ENCODE measurements at regions not wholly inside any gene's neighbourhood (a gene's known extent, or its start where the extent isn't known, plus 50 kb on each side); places are given as distances from the start of the nearest gene placed in this dataset.
A peak's percentile ranks its signal among the peaks of the same experiment; 100 is the strongest.

GRCh38 chr3:39000008-39000450 is 51.7 kb downstream of the SCN11A start:
- in situ Hi-C loops (cut with HindIII; ENCODE audit: low pct_unique_long_range_greater_than_20kb, low sequenced_read_pairs) = no loop called here

GRCh38 chr3:38998086-38998485 is 53.7 kb downstream of the SCN11A start:
- in situ Hi-C loops (cut with HindIII; ENCODE audit: low pct_unique_long_range_greater_than_20kb, low sequenced_read_pairs) = no loop called here
- DNase-seq (ENCODE audit: low read depth, low spot score) = no peak

More at GRCh38 chr3:39000008-39000450, 51.7 kb downstream of the SCN11A start:
- DNase-seq (ENCODE audit: low read depth, low spot score) = peak; percentile 88

- in situ Hi-C loops (cut with HindIII; ENCODE audit: low pct_unique_long_range_greater_than_20kb, low sequenced_read_pairs) = no loop called here
- no peak for DNase-seq (ENCODE audit: low read depth, low spot score)
These were observed 55.6 kb downstream of the SCN11A start for GRCh38 chr3:38996193-38996592.

GRCh38 chr3:38994251-38994650 is 57.5 kb downstream of the SCN11A start:
- in situ Hi-C loops (cut with HindIII; ENCODE audit: low pct_unique_long_range_greater_than_20kb, low sequenced_read_pairs) = no loop called here
- DNase-seq (ENCODE audit: low read depth, low spot score) = no peak

- in situ Hi-C loops (cut with HindIII; ENCODE audit: low pct_unique_long_range_greater_than_20kb, low sequenced_read_pairs) = no loop called here
- no peak for DNase-seq (ENCODE audit: low read depth, low spot score)
These were observed 59.5 kb downstream of the SCN11A start for GRCh38 chr3:38992117-38992760.

- no peak for DNase-seq (ENCODE audit: low read depth, low spot score)
- in situ Hi-C loops (cut with HindIII; ENCODE audit: low pct_unique_long_range_greater_than_20kb, low sequenced_read_pairs) = no loop called here
These were observed 61.1 kb downstream of the SCN11A start for GRCh38 chr3:38990621-38991020.

GRCh38 chr3:38989917-38990510 is 61.7 kb downstream of the SCN11A start:
- in situ Hi-C loops (cut with HindIII; ENCODE audit: low pct_unique_long_range_greater_than_20kb, low sequenced_read_pairs) = no loop called here
- no peak for DNase-seq (ENCODE audit: low read depth, low spot score)

- in situ Hi-C loops (cut with HindIII; ENCODE audit: low pct_unique_long_range_greater_than_20kb, low sequenced_read_pairs) = no loop called here
- DNase-seq (ENCODE audit: low read depth, low spot score) = no peak
These were observed 62.8 kb downstream of the SCN11A start for GRCh38 chr3:38988955-38989354.

- no peak for DNase-seq (ENCODE audit: low read depth, low spot score)
- in situ Hi-C loops (cut with HindIII; ENCODE audit: low pct_unique_long_range_greater_than_20kb, low sequenced_read_pairs) = no loop called here
These were observed 64.3 kb downstream of the SCN11A start for GRCh38 chr3:38987456-38987855.

- in situ Hi-C loops (cut with HindIII; ENCODE audit: low pct_unique_long_range_greater_than_20kb, low sequenced_read_pairs) = no loop called here
- no peak for DNase-seq (ENCODE audit: low read depth, low spot score)
These were observed 64.8 kb downstream of the SCN11A start for GRCh38 chr3:38986901-38987300.

GRCh38 chr3:38985981-38986380 is 65.8 kb downstream of the SCN11A start:
- in situ Hi-C loops (cut with HindIII; ENCODE audit: low pct_unique_long_range_greater_than_20kb, low sequenced_read_pairs) = no loop called here
- DNase-seq (ENCODE audit: low read depth, low spot score) = peak; percentile 8

GRCh38 chr3:38985581-38985980 is 66.2 kb downstream of the SCN11A start:
- in situ Hi-C loops (cut with HindIII; ENCODE audit: low pct_unique_long_range_greater_than_20kb, low sequenced_read_pairs) = no loop called here
- no peak for DNase-seq (ENCODE audit: low read depth, low spot score)

GRCh38 chr3:38984731-38985130 is 67.0 kb downstream of the SCN11A start:
- DNase-seq (ENCODE audit: low read depth, low spot score) = no peak
- in situ Hi-C loops (cut with HindIII; ENCODE audit: low pct_unique_long_range_greater_than_20kb, low sequenced_read_pairs) = no loop called here

- in situ Hi-C loops (cut with HindIII; ENCODE audit: low pct_unique_long_range_greater_than_20kb, low sequenced_read_pairs) = no loop called here
- DNase-seq (ENCODE audit: low read depth, low spot score) = no peak
These were observed 67.6 kb downstream of the SCN11A start for GRCh38 chr3:38984110-38984509.

- in situ Hi-C loops (cut with HindIII; ENCODE audit: low pct_unique_long_range_greater_than_20kb, low sequenced_read_pairs) = no loop called here
- DNase-seq (ENCODE audit: low read depth, low spot score) = no peak
These were observed 70.8 kb downstream of the SCN11A start for GRCh38 chr3:38980938-38981337.

- in situ Hi-C loops (cut with HindIII; ENCODE audit: low pct_unique_long_range_greater_than_20kb, low sequenced_read_pairs) = no loop called here
- DNase-seq (ENCODE audit: low read depth, low spot score) = no peak
These were observed 73.0 kb downstream of the SCN11A start for GRCh38 chr3:38978729-38979128.

- in situ Hi-C loops (cut with HindIII; ENCODE audit: low pct_unique_long_range_greater_than_20kb, low sequenced_read_pairs) = no loop called here
- DNase-seq (ENCODE audit: low read depth, low spot score) = no peak
These were observed 80.7 kb downstream of the SCN11A start for GRCh38 chr3:38970851-38971638.

GRCh38 chr3:38969317-38970235 is 82.2 kb downstream of the SCN11A start:
- DNase-seq (ENCODE audit: low read depth, low spot score) = no peak
- in situ Hi-C loops (cut with HindIII; ENCODE audit: low pct_unique_long_range_greater_than_20kb, low sequenced_read_pairs) = no loop called here

Measured in SK-MEL-5 (cell line).